ENCODE measurements at regions not wholly inside any gene's neighbourhood (a gene's known extent, or its start where the extent isn't known, plus 50 kb on each side); places are given as distances from the start of the nearest gene placed in this dataset.

DNA sequence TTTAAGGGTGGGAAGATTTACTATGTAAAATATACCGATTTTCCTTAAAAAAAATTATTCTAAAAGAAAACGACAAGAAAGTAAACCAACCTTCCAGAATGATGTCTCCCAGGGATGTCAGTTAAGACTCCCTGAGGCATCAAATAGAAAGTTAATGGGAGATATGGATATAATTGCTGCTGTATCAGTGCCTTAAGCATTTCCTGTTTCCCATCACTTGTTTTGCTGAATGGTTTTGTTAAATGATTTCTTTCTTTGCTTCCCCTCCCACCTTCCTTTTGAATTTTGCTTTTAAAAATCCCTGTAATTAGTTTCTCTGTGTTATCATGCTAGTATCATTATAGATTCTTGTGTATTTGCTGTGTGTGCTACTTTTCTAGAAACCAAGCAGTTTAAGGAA lies 154.3 kb upstream of the CWC22 start:
- DNase-seq, result no peak
- H3K4me3 ChIP-seq, result no peak overlapping the region
- no peaks in the 10 kb centered on the region for H3K36me3 ChIP-seq
- no peaks in the 10 kb centered on the region for H3K9me3 ChIP-seq
- 82 to 96% (median 89%) methylated on average over 2 of the region's 2 CpGs for WGBS, 5 donors
- TF ChIP-seq POLR2A (IDR thresholded peaks at IDR 0.05), result no peak
- no peak for TF ChIP-seq POLR2AphosphoS5 (IDR thresholded peaks at IDR 0.05)
- TF ChIP-seq, protein P1, sequence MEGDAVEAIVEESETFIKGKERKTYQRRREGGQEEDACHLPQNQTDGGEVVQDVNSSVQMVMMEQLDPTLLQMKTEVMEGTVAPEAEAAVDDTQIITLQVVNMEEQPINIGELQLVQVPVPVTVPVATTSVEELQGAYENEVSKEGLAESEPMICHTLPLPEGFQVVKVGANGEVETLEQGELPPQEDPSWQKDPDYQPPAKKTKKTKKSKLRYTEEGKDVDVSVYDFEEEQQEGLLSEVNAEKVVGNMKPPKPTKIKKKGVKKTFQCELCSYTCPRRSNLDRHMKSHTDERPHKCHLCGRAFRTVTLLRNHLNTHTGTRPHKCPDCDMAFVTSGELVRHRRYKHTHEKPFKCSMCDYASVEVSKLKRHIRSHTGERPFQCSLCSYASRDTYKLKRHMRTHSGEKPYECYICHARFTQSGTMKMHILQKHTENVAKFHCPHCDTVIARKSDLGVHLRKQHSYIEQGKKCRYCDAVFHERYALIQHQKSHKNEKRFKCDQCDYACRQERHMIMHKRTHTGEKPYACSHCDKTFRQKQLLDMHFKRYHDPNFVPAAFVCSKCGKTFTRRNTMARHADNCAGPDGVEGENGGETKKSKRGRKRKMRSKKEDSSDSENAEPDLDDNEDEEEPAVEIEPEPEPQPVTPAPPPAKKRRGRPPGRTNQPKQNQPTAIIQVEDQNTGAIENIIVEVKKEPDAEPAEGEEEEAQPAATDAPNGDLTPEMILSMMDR (IDR thresholded peaks at IDR 0.05 in 8 of 11, conservative IDR thresholded peaks at IDR 0.05 in 3 of 11), result no peak
- H3K27me3 ChIP-seq (replicated peaks in 1 of 7), result no peaks in the 10 kb centered on the region
- H3K4me1 ChIP-seq, result no peaks in the 10 kb centered on the region
- intact Hi-C loops (cut with DNase I; ENCODE audit: low total_unique reads), result no loop called here
- no peak overlapping the region for H3K27ac ChIP-seq

GRCh38 chr2:180159921-180160320 lies 152.8 kb upstream of the CWC22 start:
- no peak overlapping the region for H3K27ac ChIP-seq
- TF ChIP-seq POLR2AphosphoS5 (IDR thresholded peaks at IDR 0.05) (no peak), POLR2A (IDR thresholded peaks at IDR 0.05) (no peak)
- TF ChIP-seq, protein P1 (IDR thresholded peaks at IDR 0.05 in 8 of 11, conservative IDR thresholded peaks at IDR 0.05 in 3 of 11), result no peak
- no peaks in the 10 kb centered on the region for H3K36me3 ChIP-seq
- no peak for DNase-seq
- H3K9me3 ChIP-seq, result no peaks in the 10 kb centered on the region
- intact Hi-C loops (cut with DNase I; ENCODE audit: low total_unique reads), result no loop called here
- no peak overlapping the region for H3K4me3 ChIP-seq
- WGBS, 5 donors, result 54 to 75% (median 67%) methylated on average over 2 of the region's 2 CpGs
- H3K4me1 ChIP-seq, result no peaks in the 10 kb centered on the region
- H3K27me3 ChIP-seq (replicated peaks in 1 of 7), result no peaks in the 10 kb centered on the region

DNA sequence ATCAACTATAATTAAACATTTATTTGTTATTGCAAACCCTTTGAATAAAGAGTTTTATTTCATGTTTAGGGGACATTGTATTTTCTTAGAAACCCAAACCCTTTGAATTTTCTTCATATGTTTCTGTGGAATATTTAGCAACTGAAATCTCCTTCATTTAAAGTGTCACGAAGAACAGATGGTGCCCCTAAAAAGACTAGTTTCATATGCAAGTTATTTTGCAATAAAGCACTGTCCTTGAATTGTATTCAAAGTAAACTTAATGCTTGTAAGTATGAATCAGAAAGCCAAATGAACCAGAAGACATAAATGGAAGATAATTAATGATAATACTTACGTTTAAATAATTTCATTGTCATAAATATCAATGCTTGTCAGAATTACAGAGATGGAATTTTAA lies 151.9 kb upstream of the CWC22 start:
- no peaks in the 10 kb centered on the region for H3K27me3 ChIP-seq (replicated peaks in 1 of 7)
- H3K27ac ChIP-seq, result no peak overlapping the region
- no peak for DNase-seq
- H3K4me3 ChIP-seq, result no peak overlapping the region
- WGBS, 5 donors, result 74 to 86% (median 82%) methylated on average over 2 of the region's 2 CpGs
- TF ChIP-seq POLR2AphosphoS5 (IDR thresholded peaks at IDR 0.05) (no peak), POLR2A (IDR thresholded peaks at IDR 0.05) (no peak)
- TF ChIP-seq, protein P1 (IDR thresholded peaks at IDR 0.05 in 8 of 11, conservative IDR thresholded peaks at IDR 0.05 in 3 of 11), result no peak
- H3K9me3 ChIP-seq, result no peaks in the 10 kb centered on the region
- intact Hi-C loops (cut with DNase I; ENCODE audit: low total_unique reads), result no loop called here
- no peaks in the 10 kb centered on the region for H3K36me3 ChIP-seq
- no peaks in the 10 kb centered on the region for H3K4me1 ChIP-seq

- no peak for DNase-seq
- no peaks in the 10 kb centered on the region for H3K4me1 ChIP-seq
- intact Hi-C loops (cut with DNase I; ENCODE audit: low total_unique reads), result no loop called here
These were observed 149.6 kb upstream of the CWC22 start for GRCh38 chr2:180156651-180157050.

More at GRCh38 chr2:180156651-180157050, 149.6 kb upstream of the CWC22 start:
- Histone ChIP-seq H3K27ac (no peak overlapping the region), H3K36me3 (no peaks in the 10 kb centered on the region), H3K27me3 (replicated peaks in 1 of 7) (no peaks in the 10 kb centered on the region), H3K4me3 (no peak overlapping the region), H3K9me3 (no peaks in the 10 kb centered on the region)
- TF ChIP-seq, protein P1 (IDR thresholded peaks at IDR 0.05 in 8 of 11, conservative IDR thresholded peaks at IDR 0.05 in 3 of 11), result no peak
- TF ChIP-seq POLR2A (IDR thresholded peaks at IDR 0.05) (no peak), POLR2AphosphoS5 (IDR thresholded peaks at IDR 0.05) (no peak)

Measured in spleen (tissue), 11 donors.